ENCODE measurements at regions not wholly inside any gene's neighbourhood (a gene's known extent, or its start where the extent isn't known, plus 50 kb on each side); places are given as distances from the start of the nearest gene placed in this dataset.

DNA sequence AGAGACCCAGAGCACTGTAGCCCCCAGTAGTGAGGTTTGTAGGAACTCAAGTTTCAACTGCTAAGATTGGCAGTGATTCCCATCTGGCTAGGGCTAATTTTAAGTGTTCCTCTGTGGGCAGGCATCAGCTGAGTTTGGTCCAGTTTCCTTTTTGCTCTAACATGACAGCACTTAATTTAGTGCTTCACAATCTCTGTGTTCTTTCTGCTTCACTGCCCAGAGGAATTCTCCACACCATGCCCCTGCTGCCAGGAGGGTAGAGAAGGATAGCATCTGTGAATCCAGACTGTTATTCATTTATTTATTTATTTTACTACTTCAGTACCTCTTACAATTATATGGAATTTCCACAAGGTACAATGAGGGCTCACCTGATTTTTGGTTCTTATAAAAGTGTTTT lies 549.9 kb upstream of the FSIP2 start:
- Mint-ChIP-seq H3K4me3 (ENCODE audit: low read depth, unreplicated experiment) (no peak overlapping the region), H3K27me3 (ENCODE audit: unreplicated experiment) (no peaks in the 10 kb centered on the region), H3K27ac (ENCODE audit: unreplicated experiment) (no peak overlapping the region), H3K36me3 (ENCODE audit: insufficient read depth, unreplicated experiment) (no peaks in the 10 kb centered on the region), H3K4me1 (ENCODE audit: low read depth, unreplicated experiment) (no peaks in the 10 kb centered on the region), H3K9me3 (ENCODE audit: low read depth, unreplicated experiment) (peaks cover 3% of the 10 kb centered on the region)
- intact Hi-C loops (cut with micrococcal nuclease; ENCODE audit: unreplicated experiment): no loop called here
- TF ChIP-seq, protein P1, sequence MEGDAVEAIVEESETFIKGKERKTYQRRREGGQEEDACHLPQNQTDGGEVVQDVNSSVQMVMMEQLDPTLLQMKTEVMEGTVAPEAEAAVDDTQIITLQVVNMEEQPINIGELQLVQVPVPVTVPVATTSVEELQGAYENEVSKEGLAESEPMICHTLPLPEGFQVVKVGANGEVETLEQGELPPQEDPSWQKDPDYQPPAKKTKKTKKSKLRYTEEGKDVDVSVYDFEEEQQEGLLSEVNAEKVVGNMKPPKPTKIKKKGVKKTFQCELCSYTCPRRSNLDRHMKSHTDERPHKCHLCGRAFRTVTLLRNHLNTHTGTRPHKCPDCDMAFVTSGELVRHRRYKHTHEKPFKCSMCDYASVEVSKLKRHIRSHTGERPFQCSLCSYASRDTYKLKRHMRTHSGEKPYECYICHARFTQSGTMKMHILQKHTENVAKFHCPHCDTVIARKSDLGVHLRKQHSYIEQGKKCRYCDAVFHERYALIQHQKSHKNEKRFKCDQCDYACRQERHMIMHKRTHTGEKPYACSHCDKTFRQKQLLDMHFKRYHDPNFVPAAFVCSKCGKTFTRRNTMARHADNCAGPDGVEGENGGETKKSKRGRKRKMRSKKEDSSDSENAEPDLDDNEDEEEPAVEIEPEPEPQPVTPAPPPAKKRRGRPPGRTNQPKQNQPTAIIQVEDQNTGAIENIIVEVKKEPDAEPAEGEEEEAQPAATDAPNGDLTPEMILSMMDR (IDR thresholded peaks at IDR 0.05; ENCODE audit: unreplicated experiment): no peak
- DNase-seq: no peak
- BruUV-seq (replicated peaks): no TSS peak
- CTCF ChIA-PET: no interaction called here

DNA sequence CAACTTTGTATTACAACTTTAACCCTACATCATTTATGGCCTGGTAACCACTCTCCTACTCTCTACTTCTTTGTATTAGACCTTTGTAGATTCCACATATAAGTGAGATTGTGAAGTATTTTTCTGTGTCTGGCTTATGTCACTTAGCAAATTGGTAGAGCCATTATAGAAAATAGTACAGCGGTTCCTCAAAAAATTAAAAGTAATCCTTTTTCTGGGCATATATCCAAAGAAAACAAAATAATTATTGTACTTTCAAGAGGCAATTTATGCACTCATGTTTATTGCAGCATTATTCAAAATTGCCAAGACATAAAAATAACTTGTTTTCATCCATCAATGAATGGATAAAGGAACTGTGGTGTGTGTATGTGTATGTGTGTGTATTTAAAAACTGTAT lies 537.5 kb upstream of the FSIP2 start:
- intact Hi-C loops (cut with micrococcal nuclease; ENCODE audit: unreplicated experiment): loop anchor here (10.0 kb wide), 2 partner anchors 404 to 1054 kb away; no protein-coding TSS in a partner anchor
- Mint-ChIP-seq H3K27me3 (ENCODE audit: unreplicated experiment) (no peaks in the 10 kb centered on the region), H3K27ac (ENCODE audit: unreplicated experiment) (no peak overlapping the region), H3K4me1 (ENCODE audit: low read depth, unreplicated experiment) (no peaks in the 10 kb centered on the region), H3K36me3 (ENCODE audit: insufficient read depth, unreplicated experiment) (no peaks in the 10 kb centered on the region), H3K9me3 (ENCODE audit: low read depth, unreplicated experiment) (peaks cover 3% of the 10 kb centered on the region), H3K4me3 (ENCODE audit: low read depth, unreplicated experiment) (no peak overlapping the region)
- BruUV-seq (replicated peaks): no TSS peak
- DNase-seq: no peak
- CTCF ChIA-PET: no interaction called here
- TF ChIP-seq, protein P1 (IDR thresholded peaks at IDR 0.05; ENCODE audit: unreplicated experiment): no peak

DNA sequence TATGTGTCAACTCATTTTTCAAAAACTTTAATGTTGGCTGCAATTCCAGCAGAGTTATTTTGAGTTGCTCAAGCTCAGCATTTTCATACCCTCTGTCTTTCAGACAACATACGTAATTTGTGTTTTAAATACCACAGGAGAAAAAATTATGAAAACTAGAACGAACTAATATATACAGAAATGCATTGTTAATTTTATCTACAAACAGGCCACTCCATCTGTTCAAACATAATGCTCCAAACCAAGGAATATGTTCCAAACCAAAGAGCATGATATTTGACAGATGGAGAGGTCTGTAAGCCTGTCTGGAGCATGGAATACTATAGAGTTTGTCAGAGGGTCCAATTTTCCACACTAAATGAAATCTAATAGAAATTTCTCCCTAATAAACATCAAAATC lies 536.2 kb upstream of the FSIP2 start:
- BruUV-seq (replicated peaks): no TSS peak
- no peaks in the 10 kb centered on the region for H3K27me3 Mint-ChIP-seq (ENCODE audit: unreplicated experiment)
- no peaks in the 10 kb centered on the region for H3K36me3 Mint-ChIP-seq (ENCODE audit: insufficient read depth, unreplicated experiment)
- intact Hi-C loops (cut with micrococcal nuclease; ENCODE audit: unreplicated experiment): loop anchor here (10.0 kb wide), 2 partner anchors 402 to 1052 kb away; no protein-coding TSS in a partner anchor
- peaks cover 3% of the 10 kb centered on the region for H3K9me3 Mint-ChIP-seq (ENCODE audit: low read depth, unreplicated experiment)
- TF ChIP-seq, protein P1 (IDR thresholded peaks at IDR 0.05; ENCODE audit: unreplicated experiment): no peak
- DNase-seq: no peak
- no peak overlapping the region for H3K27ac Mint-ChIP-seq (ENCODE audit: unreplicated experiment)
- CTCF ChIA-PET: no interaction called here
- H3K4me1 Mint-ChIP-seq (ENCODE audit: low read depth, unreplicated experiment): no peaks in the 10 kb centered on the region
- no peak overlapping the region for H3K4me3 Mint-ChIP-seq (ENCODE audit: low read depth, unreplicated experiment)

DNA sequence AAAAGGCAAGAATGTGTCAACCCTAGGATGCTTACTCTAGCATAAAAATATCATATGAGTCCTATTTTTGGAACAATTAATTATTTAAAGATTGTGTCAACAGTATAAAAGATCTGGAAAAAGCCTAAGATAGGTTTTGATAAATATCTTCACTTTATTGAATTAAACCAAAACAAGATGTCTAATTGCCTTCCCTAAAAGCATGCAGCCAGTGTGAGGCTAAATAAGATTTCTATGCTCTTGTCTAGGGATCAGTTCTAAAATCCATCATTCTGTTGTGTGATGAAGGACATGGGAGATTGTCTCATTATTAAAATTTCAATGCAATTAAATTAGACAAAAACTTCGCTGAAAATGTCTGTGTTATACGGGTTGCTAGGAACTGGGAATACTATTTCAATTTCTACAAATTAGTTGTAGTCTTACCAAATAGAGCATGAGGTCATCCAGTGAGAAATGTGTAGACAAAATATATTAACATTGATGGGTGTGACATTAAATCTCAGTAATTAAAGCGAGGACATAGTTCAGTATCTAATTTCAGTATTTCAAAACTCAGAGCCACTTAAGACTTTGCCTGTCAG lies 535.6 kb upstream of the FSIP2 start:
- Mint-ChIP-seq H3K36me3 (ENCODE audit: insufficient read depth, unreplicated experiment) (no peaks in the 10 kb centered on the region), H3K4me3 (ENCODE audit: low read depth, unreplicated experiment) (no peak overlapping the region), H3K27me3 (ENCODE audit: unreplicated experiment) (no peaks in the 10 kb centered on the region), H3K9me3 (ENCODE audit: low read depth, unreplicated experiment) (peaks cover 3% of the 10 kb centered on the region), H3K27ac (ENCODE audit: unreplicated experiment) (no peak overlapping the region), H3K4me1 (ENCODE audit: low read depth, unreplicated experiment) (no peaks in the 10 kb centered on the region)
- BruUV-seq (replicated peaks): no TSS peak
- TF ChIP-seq, protein P1 (IDR thresholded peaks at IDR 0.05; ENCODE audit: unreplicated experiment): no peak
- intact Hi-C loops (cut with micrococcal nuclease; ENCODE audit: unreplicated experiment): loop anchor here (10.0 kb wide), 2 partner anchors 402 to 1052 kb away; no protein-coding TSS in a partner anchor
- DNase-seq: no peak
- CTCF ChIA-PET: no interaction called here
